ENCODE measurements at regions not wholly inside any gene's neighbourhood (a gene's known extent, or its start where the extent isn't known, plus 50 kb on each side); places are given as distances from the start of the nearest gene placed in this dataset.

DNA sequence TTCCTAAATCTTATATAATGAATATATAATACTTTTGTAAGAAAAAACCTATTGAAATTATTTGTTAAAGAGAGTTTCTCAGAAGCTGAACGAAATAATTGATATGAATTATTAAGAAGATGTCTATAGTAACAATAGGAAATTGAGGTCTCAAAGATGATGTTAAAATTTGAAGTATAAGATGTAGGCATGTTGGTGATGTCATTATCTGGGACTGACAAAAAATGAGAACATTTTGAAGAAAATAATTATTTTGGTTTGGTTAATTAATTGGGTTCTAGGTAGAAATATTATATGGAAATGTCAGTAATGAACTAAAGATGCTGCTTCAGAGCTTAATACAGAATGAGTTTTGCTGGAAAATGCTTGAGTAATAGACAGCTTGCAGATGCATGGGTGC, 501.4 kb upstream of the ST8SIA4 start:
- TF ChIP-seq, protein P1, sequence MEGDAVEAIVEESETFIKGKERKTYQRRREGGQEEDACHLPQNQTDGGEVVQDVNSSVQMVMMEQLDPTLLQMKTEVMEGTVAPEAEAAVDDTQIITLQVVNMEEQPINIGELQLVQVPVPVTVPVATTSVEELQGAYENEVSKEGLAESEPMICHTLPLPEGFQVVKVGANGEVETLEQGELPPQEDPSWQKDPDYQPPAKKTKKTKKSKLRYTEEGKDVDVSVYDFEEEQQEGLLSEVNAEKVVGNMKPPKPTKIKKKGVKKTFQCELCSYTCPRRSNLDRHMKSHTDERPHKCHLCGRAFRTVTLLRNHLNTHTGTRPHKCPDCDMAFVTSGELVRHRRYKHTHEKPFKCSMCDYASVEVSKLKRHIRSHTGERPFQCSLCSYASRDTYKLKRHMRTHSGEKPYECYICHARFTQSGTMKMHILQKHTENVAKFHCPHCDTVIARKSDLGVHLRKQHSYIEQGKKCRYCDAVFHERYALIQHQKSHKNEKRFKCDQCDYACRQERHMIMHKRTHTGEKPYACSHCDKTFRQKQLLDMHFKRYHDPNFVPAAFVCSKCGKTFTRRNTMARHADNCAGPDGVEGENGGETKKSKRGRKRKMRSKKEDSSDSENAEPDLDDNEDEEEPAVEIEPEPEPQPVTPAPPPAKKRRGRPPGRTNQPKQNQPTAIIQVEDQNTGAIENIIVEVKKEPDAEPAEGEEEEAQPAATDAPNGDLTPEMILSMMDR (IDR thresholded peaks at IDR 0.05; ENCODE audit: low read depth, low read length, missing input control), result no peak
- TF ChIP-seq YY1 (IDR thresholded peaks at IDR 0.05) (no peak), ATF3 (IDR thresholded peaks at IDR 0.05) (no peak), REST (IDR thresholded peaks at IDR 0.05) (no peak), RAD21 (IDR thresholded peaks at IDR 0.05) (no peak), GABPA (IDR thresholded peaks at IDR 0.05 in 1 of 2, conservative IDR thresholded peaks at IDR 0.05 in 1 of 2) (no peak), TAF1 (conservative IDR thresholded peaks at IDR 0.05) (no peak), RXRA (IDR thresholded peaks at IDR 0.05) (no peak), JUND (IDR thresholded peaks at IDR 0.05) (no peak)
- TF ChIP-seq, protein P2, sequence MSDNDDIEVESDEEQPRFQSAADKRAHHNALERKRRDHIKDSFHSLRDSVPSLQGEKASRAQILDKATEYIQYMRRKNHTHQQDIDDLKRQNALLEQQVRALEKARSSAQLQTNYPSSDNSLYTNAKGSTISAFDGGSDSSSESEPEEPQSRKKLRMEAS (IDR thresholded peaks at IDR 0.05), result no peak

Measured in liver (tissue), 3 donors.